AG10803 (cell line): ENCODE measurements at regions not wholly inside any gene's neighbourhood (a gene's known extent, or its start where the extent isn't known, plus 50 kb on each side); places are given as distances from the start of the nearest gene placed in this dataset.

Experiments used
- DNase-seq: peaks from one replicate; pipeline ENCODE4 v3.0.0; 2010; ENCODE audit warnings: low read depth
- H3K4me3 ChIP-seq: 2 replicates; pipeline ENCODE4 v1.5.1; 2011; ENCODE audit warnings: mild to moderate bottlenecking, low read length, control low read depth
- CTCF ChIP-seq: conservative IDR thresholded peaks from 2 replicates; pipeline ENCODE4 v1.5.1; 2011; ENCODE audit warnings: mild to moderate bottlenecking, low read length, control low read depth, inconsistent platforms

GRCh38 chr3:148168347-148168746 lies 529.4 kb upstream of the AGTR1 start:
- H3K4me3 ChIP-seq: no peak overlapping the region
- DNase-seq: no peak
- TF ChIP-seq CTCF: no peak

- H3K4me3 ChIP-seq: no peak overlapping the region
- DNase-seq: no peak
- no peak for TF ChIP-seq CTCF
Observed at GRCh38 chr3:148173851-148174250, 523.9 kb upstream of the AGTR1 start.

GRCh38 chr3:148175214-148175613 lies 522.5 kb upstream of the AGTR1 start:
- DNase-seq: peak; percentile 82
- no peak for TF ChIP-seq CTCF
- H3K4me3 ChIP-seq: no peak overlapping the region

GRCh38 chr3:148178503-148178902 lies 519.2 kb upstream of the AGTR1 start:
- no peak overlapping the region for H3K4me3 ChIP-seq
- DNase-seq: no peak
- no peak for TF ChIP-seq CTCF

- no peak for TF ChIP-seq CTCF
- H3K4me3 ChIP-seq: no peak overlapping the region
- no peak for DNase-seq
Observed at GRCh38 chr3:148184798-148185197, 512.9 kb upstream of the AGTR1 start.

- DNase-seq: no peak
- H3K4me3 ChIP-seq: no peak overlapping the region
- TF ChIP-seq CTCF: no peak
Observed at GRCh38 chr3:148186881-148187280, 510.8 kb upstream of the AGTR1 start.

GRCh38 chr3:148187296-148187695 lies 510.4 kb upstream of the AGTR1 start:
- H3K4me3 ChIP-seq: no peak overlapping the region
- no peak for DNase-seq
- no peak for TF ChIP-seq CTCF
